HCT116 (cell line): ENCODE measurements at regions not wholly inside any gene's neighbourhood (a gene's known extent, or its start where the extent isn't known, plus 50 kb on each side); places are given as distances from the start of the nearest gene placed in this dataset.

Source experiments
- ATAC-seq: fragments of 200-7000 bp; cut with Tn5 transposase; 2 replicates; pipeline ENCODE4 v1.9.1; 2020; ENCODE audit warnings: mild to moderate bottlenecking, moderate library complexity
- BruUV-seq: library from RNA; stranded (reverse); fragments of 400-500 nt; replicated peaks from 2 replicates; lab custom pipeline; 2021; lab: Mats Ljungman, UMichigan
- CTCF ChIA-PET: fragments of 300-600 bp; sonication (Branson Sonifier 250); formaldehyde crosslinking; loops from one replicate; lab custom pipeline; 2021; ENCODE audit warnings: antibody characterized with exemption; lab: Charles Lee
- POLR2A ChIA-PET: fragments of 300-600, 350-600 bp; sonication (Branson Sonifier 250); formaldehyde crosslinking; loops from one replicate; lab custom pipeline; 2021; ENCODE audit warnings: antibody characterized with exemption; lab: Charles Lee
- RAD21 ChIA-PET, 2 experiments: fragments of 300-600 bp; sonication (Branson Sonifier 250); formaldehyde crosslinking; loops; one replicate each; lab custom pipeline; 2023; ENCODE audit warnings: low total read pairs in 2 of 2; ENCODE audit not compliant: uncharacterized antibody in 2 of 2, unreplicated experiment in 2 of 2, low non-redundant PET in 1 of 2; lab: Charles Lee
- DNase-seq: peaks from one replicate; pipeline ENCODE4 v3.0.0-alpha.2; 2010; ENCODE audit warnings: low read depth, low spot score
- H2AFZ ChIP-seq: fragments of 200-600 bp; shearing (Covaris generic), sonication (generic); 2 replicates; pipeline ENCODE4 v1.6.1; 2017; ENCODE audit warnings: low read depth, mixed run types, mixed read lengths, antibody characterized with exemption, low read length; ENCODE audit not compliant: poor library complexity, severe bottlenecking
- H3K27ac ChIP-seq: 2 replicates; pipeline ENCODE4 v1.5.1; 2012; ENCODE audit warnings: low read depth, low read length
- H3K27me3 ChIP-seq: fragments of 200-600 bp; sonication (generic); 2 replicates; pipeline ENCODE4 v1.6.1; 2016; ENCODE audit warnings: mixed run types, low read length, mixed read lengths; ENCODE audit not compliant: insufficient read depth
- H3K36me3 ChIP-seq, 2 experiments: fragments of 200-500 bp in 1 of 2; fragments of 200-600 bp in 1 of 2; sonication (Bioruptor generic) in 1 of 2; sonication (generic) in 1 of 2; 2 replicates each; pipeline versions ENCODE4 v1.5.1 to v1.6.1; 2014 to 2016; ENCODE audit warnings: low read length in 2 of 2, inconsistent platforms in 1 of 2, mixed read lengths in 1 of 2, mixed run types in 1 of 2; ENCODE audit not compliant: insufficient read depth in 2 of 2, control insufficient read depth in 1 of 2
- H3K4me1 ChIP-seq, 2 experiments: fragments of 200-600 bp in 1 of 2; sonication (generic) in 1 of 2; 2 replicates each; pipeline versions ENCODE4 v1.5.1 to v1.6.1; 2012 to 2017; ENCODE audit warnings: low read length in 2 of 2, inconsistent platforms in 1 of 2, mild to moderate bottlenecking in 1 of 2, mixed read lengths in 1 of 2, mixed run types in 1 of 2, moderate library complexity in 1 of 2; ENCODE audit not compliant: insufficient read depth in 2 of 2, control insufficient read depth in 1 of 2
- H3K4me2 ChIP-seq: fragments of 200-600 bp; sonication (generic); 2 replicates; pipeline ENCODE4 v1.6.1; 2017; ENCODE audit warnings: mixed run types, low read length, mixed read lengths
- H3K4me3 ChIP-seq, 2 experiments: fragments of 200-600 bp in 1 of 2; sonication (generic) in 1 of 2; replicated peaks in 1 of 2; 2 replicates each; pipeline ENCODE4 v1.5.1; 2011 to 2016; ENCODE audit warnings: low read length in 2 of 2, control low read depth in 1 of 2, low read depth in 1 of 2, mild to moderate bottlenecking in 1 of 2, mixed read lengths in 1 of 2, mixed run types in 1 of 2
- H3K79me2 ChIP-seq: fragments of 200-600 bp; sonication (generic); 2 replicates; pipeline ENCODE4 v1.6.1; 2017; ENCODE audit warnings: mild to moderate bottlenecking, mixed run types, low read length, moderate library complexity, mixed read lengths; ENCODE audit not compliant: insufficient read depth
- H3K9ac ChIP-seq: fragments of 200-600 bp; sonication (generic); 2 replicates; pipeline ENCODE4 v1.6.1; 2016; ENCODE audit warnings: low read length, mixed read lengths
- H3K9me2 ChIP-seq: fragments of 200-600 bp; sonication (generic), shearing (Covaris generic); 2 replicates; pipeline ENCODE4 v1.6.1; 2017; ENCODE audit warnings: mixed run types, mild to moderate bottlenecking, moderate library complexity; ENCODE audit not compliant: insufficient read depth
- H3K9me3 ChIP-seq, 2 experiments: fragments of 200-500 bp in 1 of 2; fragments of 200-600 bp in 1 of 2; sonication (Bioruptor generic) in 1 of 2; sonication (generic) in 1 of 2; 2 replicates each; pipeline ENCODE4 v1.6.1; 2014 to 2017; ENCODE audit warnings: low read length in 2 of 2, mixed read lengths in 2 of 2, inconsistent platforms in 1 of 2, low read depth in 1 of 2, mild to moderate bottlenecking in 1 of 2, mixed run types in 1 of 2, moderate library complexity in 1 of 2; ENCODE audit not compliant: control insufficient read depth in 1 of 2, insufficient read depth in 1 of 2
- H4K20me1 ChIP-seq: fragments of 200-600 bp; sonication (generic), shearing (Covaris generic); 2 replicates; pipeline ENCODE4 v1.6.1; 2017; ENCODE audit warnings: mixed run types, mild to moderate bottlenecking, moderate library complexity; ENCODE audit not compliant: insufficient read depth
- CBX3 ChIP-seq: IDR thresholded peaks from 2 replicates; pipeline ENCODE4 v1.6.1; 2012; ENCODE audit warnings: low read depth
- CEBPB ChIP-seq: IDR thresholded peaks from 2 replicates; pipeline ENCODE4 v1.6.1; 2012; ENCODE audit warnings: low read depth
- CTCF ChIP-seq, 3 experiments: fragments of 200-600 bp in 1 of 3; sonication (generic) in 1 of 3; IDR thresholded peaks in 2 of 3; conservative IDR thresholded peaks in 1 of 3; 2 replicates each; pipeline ENCODE4 v1.5.1; 2012 to 2017; ENCODE audit warnings: low read depth in 2 of 3, low read length in 2 of 3, antibody characterized with exemption in 1 of 3, borderline replicate concordance in 1 of 3, control low read depth in 1 of 3, mild to moderate bottlenecking in 1 of 3, mixed read lengths in 1 of 3, mixed run types in 1 of 3, moderate library complexity in 1 of 3; ENCODE audit not compliant: insufficient read depth in 1 of 3
- EGR1 ChIP-seq: IDR thresholded peaks from 2 replicates; pipeline ENCODE4 v1.6.1; 2012; ENCODE audit warnings: low read depth
- ELF1 ChIP-seq: IDR thresholded peaks from 2 replicates; pipeline ENCODE4 v1.6.1; 2012; ENCODE audit warnings: low read depth, borderline replicate concordance
- FOSL1 ChIP-seq: IDR thresholded peaks from 2 replicates; pipeline ENCODE4 v1.6.1; 2012; ENCODE audit warnings: low read depth
- POLR2A ChIP-seq: IDR thresholded peaks from 2 replicates; pipeline ENCODE4 v1.7.0; 2011; ENCODE audit warnings: borderline replicate concordance; ENCODE audit not compliant: insufficient read depth, insufficient read length; ENCODE audit errors: extremely low read depth
- POLR2AphosphoS5 ChIP-seq: IDR thresholded peaks from 2 replicates; pipeline ENCODE4 v1.6.1; 2011; ENCODE audit warnings: mild to moderate bottlenecking, low read depth, low read length, moderate library complexity
- REST ChIP-seq: IDR thresholded peaks from 2 replicates; pipeline ENCODE4 v1.6.1; 2012; ENCODE audit warnings: low read depth
- SP1 ChIP-seq: IDR thresholded peaks from 2 replicates; pipeline ENCODE4 v1.6.1; 2012; ENCODE audit warnings: low read depth
- SRF ChIP-seq: IDR thresholded peaks from 2 replicates; pipeline ENCODE4 v1.6.1; 2012; ENCODE audit warnings: low read depth
- TCF7L2 ChIP-seq: IDR thresholded peaks from 2 replicates; pipeline ENCODE4 v1.7.0; 2011; ENCODE audit warnings: borderline replicate concordance, inconsistent platforms; ENCODE audit not compliant: insufficient read depth, insufficient read length; ENCODE audit errors: extremely low read depth
- YY1 ChIP-seq: IDR thresholded peaks from 2 replicates; pipeline ENCODE4 v1.6.1; 2011; ENCODE audit warnings: low read length, low read depth, moderate library complexity, mild to moderate bottlenecking; ENCODE audit not compliant: insufficient replicate concordance; ENCODE audit errors: extremely low read depth
- intact Hi-C: fragments of 100-400 bp; cut with micrococcal nuclease; formaldehyde crosslinking; loops from 2 replicates; pipeline ENCODE4 v1.10.0; 2022

- no peak overlapping the region for H2AFZ ChIP-seq
- POLR2A ChIA-PET = no interaction called here
- no peak overlapping the region for H3K4me2 ChIP-seq
- H4K20me1 ChIP-seq = no peaks in the 10 kb centered on the region
- 0 out of 4 replicates have a peak, but pooled peaks cover 0 to 6% of the 10 kb centered on the region in 2 experiments for H3K4me1 ChIP-seq
- H3K9me3 ChIP-seq = no peaks in the 10 kb centered on the region
- H3K36me3 ChIP-seq = no peaks in the 10 kb centered on the region
- no peak overlapping the region for H3K27ac ChIP-seq
- no peak for DNase-seq
- no peaks in the 10 kb centered on the region for H3K27me3 ChIP-seq
- no peak overlapping the region for H3K9ac ChIP-seq
- intact Hi-C loops = no loop called here
- TF ChIP-seq EGR1 = no peak
- TF ChIP-seq POLR2A = no peak
- no peak for TF ChIP-seq CTCF (IDR thresholded peaks at IDR 0.05 in 2 of 3, conservative IDR thresholded peaks at IDR 0.05 in 1 of 3; ENCODE audit: borderline replicate concordance in 1 of 3, insufficient read depth in 1 of 3, low read depth in 2 of 3, low read length in 2 of 3)
- no peak for TF ChIP-seq REST
- TF ChIP-seq YY1 = no peak
- TF ChIP-seq POLR2AphosphoS5 = no peak
- no peak for TF ChIP-seq ELF1
- no peak for TF ChIP-seq SRF
- TF ChIP-seq CEBPB = no peak
- TF ChIP-seq FOSL1 = no peak
- no peak for TF ChIP-seq CBX3
- TF ChIP-seq SP1 = no peak
- no peak for TF ChIP-seq TCF7L2
- TF ChIP-seq, all 23 proteins: peak for 0
- RAD21 ChIA-PET = no interaction called here
- CTCF ChIA-PET = no interaction called here
- no peak for ATAC-seq
- Histone ChIP-seq H3K4me3 (no peak overlapping the region), H3K9me2 (no peaks in the 10 kb centered on the region), H3K79me2 (no peaks in the 10 kb centered on the region)
- BruUV-seq = no TSS peak
Measured at GRCh38 chr6:7034055-7034454, 73.7 kb upstream of the RREB1 start.
